ENCODE measurements at regions not wholly inside any gene's neighbourhood (a gene's known extent, or its start where the extent isn't known, plus 50 kb on each side); places are given as distances from the start of the nearest gene placed in this dataset.
"Not testable (repeated sequence)": the region's sequence is repeated elsewhere in the genome, so short reads cannot be mapped to it uniquely, and the experiment has no call there.

GRCh38 chr16:5216441-5217080 lies 119.0 kb upstream of the EEF2KMT start:
- DNase-seq (ENCODE audit: low read depth), result peak; percentile 63

GRCh38 chr16:5215901-5216300 lies 118.3 kb upstream of the EEF2KMT start:
- DNase-seq (ENCODE audit: low read depth), result peak; percentile 25

- DNase-seq (ENCODE audit: low read depth), result no peak
These were observed 116.9 kb upstream of the EEF2KMT start for GRCh38 chr16:5214466-5214865.

GRCh38 chr16:5212501-5212900 lies 114.9 kb upstream of the EEF2KMT start:
- not testable (repeated sequence) for DNase-seq (ENCODE audit: low read depth)

GRCh38 chr16:5207862-5208498 lies 110.4 kb upstream of the EEF2KMT start:
- DNase-seq (ENCODE audit: low read depth), result peak; percentile 35

- DNase-seq (ENCODE audit: low read depth), result no peak
These were observed 109.5 kb upstream of the EEF2KMT start for GRCh38 chr16:5207001-5207523.

- no peak for DNase-seq (ENCODE audit: low read depth)
These were observed 108.9 kb upstream of the EEF2KMT start for GRCh38 chr16:5206331-5206990.

- no peak for DNase-seq (ENCODE audit: low read depth)
These were observed 107.9 kb upstream of the EEF2KMT start for GRCh38 chr16:5205361-5206040.

GRCh38 chr16:5203675-5204074 lies 106.1 kb upstream of the EEF2KMT start:
- not testable (repeated sequence) for DNase-seq (ENCODE audit: low read depth)

- DNase-seq (ENCODE audit: low read depth), result no peak
These were observed 102.5 kb upstream of the EEF2KMT start for GRCh38 chr16:5200123-5200522.

- no peak for DNase-seq (ENCODE audit: low read depth)
These were observed 98.6 kb upstream of the EEF2KMT start for GRCh38 chr16:5196204-5196603.

- DNase-seq (ENCODE audit: low read depth), result no peak
These were observed 96.3 kb upstream of the EEF2KMT start for GRCh38 chr16:5193861-5194260.

GRCh38 chr16:5188989-5189352 lies 91.4 kb upstream of the EEF2KMT start:
- DNase-seq (ENCODE audit: low read depth), result no peak

GRCh38 chr16:5188318-5188988 lies 90.9 kb upstream of the EEF2KMT start:
- DNase-seq (ENCODE audit: low read depth), result no peak

- DNase-seq (ENCODE audit: low read depth), result no peak
These were observed 89.9 kb upstream of the EEF2KMT start for GRCh38 chr16:5187402-5187952.

GRCh38 chr16:5186381-5186903 lies 88.8 kb upstream of the EEF2KMT start:
- DNase-seq (ENCODE audit: low read depth), result no peak

- no peak for DNase-seq (ENCODE audit: low read depth)
These were observed 78.9 kb upstream of the EEF2KMT start for GRCh38 chr16:5176505-5176904.

GRCh38 chr16:5175266-5175665 lies 77.7 kb upstream of the EEF2KMT start:
- no peak for DNase-seq (ENCODE audit: low read depth)

GRCh38 chr16:5166486-5166885 lies 68.9 kb upstream of the EEF2KMT start:
- no peak for DNase-seq (ENCODE audit: low read depth)

GRCh38 chr16:5165429-5165828 lies 67.8 kb upstream of the EEF2KMT start:
- not testable (repeated sequence) for DNase-seq (ENCODE audit: low read depth)

GRCh38 chr16:5162801-5163200 lies 65.2 kb upstream of the EEF2KMT start:
- not testable (repeated sequence) for DNase-seq (ENCODE audit: low read depth)

Measured in M059J (cell line).